ENCODE measurements at regions not wholly inside any gene's neighbourhood (a gene's known extent, or its start where the extent isn't known, plus 50 kb on each side); places are given as distances from the start of the nearest gene placed in this dataset.

GRCh38 chr4:137065311-137065710 lies 467.0 kb downstream of the PCDH18 start (continued):
- TF ChIP-seq PATZ1 (CRISPR knock-in tag; IDR thresholded peaks at IDR 0.05; ENCODE audit: borderline replicate concordance): no peak

- ATAC-seq: no peak
Observed at GRCh38 chr4:137063961-137064360, 468.3 kb downstream of the PCDH18 start.

GRCh38 chr4:137043184-137043583 lies 489.1 kb downstream of the PCDH18 start:
- no peak for TF ChIP-seq SNAI2 (CRISPR knock-in tag; IDR thresholded peaks at IDR 0.05)
- TF ChIP-seq TCF4 (CRISPR knock-in tag; IDR thresholded peaks at IDR 0.05; ENCODE audit: borderline replicate concordance): no peak
- no peak for TF ChIP-seq CSRNP3 (CRISPR knock-in tag; IDR thresholded peaks at IDR 0.05)
- no peak for TF ChIP-seq POU6F1 (CRISPR knock-in tag; IDR thresholded peaks at IDR 0.05; ENCODE audit: borderline replicate concordance, low read depth)
- no peak for TF ChIP-seq CSDC2 (CRISPR knock-in tag; IDR thresholded peaks at IDR 0.05)
- no peak for TF ChIP-seq ZNF70 (CRISPR knock-in tag; IDR thresholded peaks at IDR 0.05)
- no peak for TF ChIP-seq TOX (CRISPR knock-in tag; IDR thresholded peaks at IDR 0.05; ENCODE audit: borderline replicate concordance)
- no peak for TF ChIP-seq ZNF8 (CRISPR knock-in tag; IDR thresholded peaks at IDR 0.05)
- ATAC-seq: no peak

More at GRCh38 chr4:137063961-137064360, 468.3 kb downstream of the PCDH18 start:
- no peak for TF ChIP-seq PATZ1 (CRISPR knock-in tag; IDR thresholded peaks at IDR 0.05; ENCODE audit: borderline replicate concordance)
- TF ChIP-seq OSR1 (CRISPR knock-in tag; IDR thresholded peaks at IDR 0.05): no peak
- no peak for TF ChIP-seq PPARA (CRISPR knock-in tag; IDR thresholded peaks at IDR 0.05; ENCODE audit: borderline replicate concordance)
- TF ChIP-seq ARNTL (CRISPR knock-in tag; IDR thresholded peaks at IDR 0.05; ENCODE audit: borderline replicate concordance, low read depth): no peak
- TF ChIP-seq ZNF8 (CRISPR knock-in tag; IDR thresholded peaks at IDR 0.05): no peak
- TF ChIP-seq TOX (CRISPR knock-in tag; IDR thresholded peaks at IDR 0.05; ENCODE audit: borderline replicate concordance): no peak

GRCh38 chr4:137039370-137039769 lies 492.9 kb downstream of the PCDH18 start:
- ATAC-seq: no peak
- TF ChIP-seq CSRNP3 (CRISPR knock-in tag; IDR thresholded peaks at IDR 0.05): no peak
- no peak for TF ChIP-seq PPARA (CRISPR knock-in tag; IDR thresholded peaks at IDR 0.05; ENCODE audit: borderline replicate concordance)
- no peak for TF ChIP-seq PATZ1 (CRISPR knock-in tag; IDR thresholded peaks at IDR 0.05; ENCODE audit: borderline replicate concordance)
- TF ChIP-seq TOX (CRISPR knock-in tag; IDR thresholded peaks at IDR 0.05; ENCODE audit: borderline replicate concordance): no peak
- TF ChIP-seq ZNF8 (CRISPR knock-in tag; IDR thresholded peaks at IDR 0.05): no peak
- no peak for TF ChIP-seq BACH2 (CRISPR knock-in tag; IDR thresholded peaks at IDR 0.05; ENCODE audit: borderline replicate concordance)
- TF ChIP-seq ESRRG (CRISPR knock-in tag; IDR thresholded peaks at IDR 0.05): no peak
- no peak for TF ChIP-seq CSDC2 (CRISPR knock-in tag; IDR thresholded peaks at IDR 0.05)
- no peak for TF ChIP-seq OSR1 (CRISPR knock-in tag; IDR thresholded peaks at IDR 0.05)

Data from SK-N-SH treated with all-trans-retinoic acid at 6 μM for 48 hours (cell line).